ENCODE measurements at regions not wholly inside any gene's neighbourhood (a gene's known extent, or its start where the extent isn't known, plus 50 kb on each side); places are given as distances from the start of the nearest gene placed in this dataset.

GRCh38 chr2:129765326-129765677 lies 214.2 kb upstream of the RAB6C start:
- Histone ChIP-seq H3K4me1 (ENCODE audit: control insufficient read depth, low read length) (no peaks in the 10 kb centered on the region), H3K27ac (ENCODE audit: low read depth, low read length) (no peak overlapping the region), H3K9me3 (ENCODE audit: control insufficient read depth, insufficient read depth, low read length) (no peaks in the 10 kb centered on the region), H3F3A (ENCODE audit: control insufficient read depth, insufficient read depth) (no peaks in the 10 kb centered on the region), H3K27me3 (ENCODE audit: control insufficient read depth, low read length) (no peaks in the 10 kb centered on the region), H3K79me2 (ENCODE audit: control insufficient read depth, low read length) (no peaks in the 10 kb centered on the region), H3K36me3 (ENCODE audit: control insufficient read depth, low read length) (no peaks in the 10 kb centered on the region), H4K20me1 (ENCODE audit: control insufficient read depth, insufficient read depth, low read depth, low read length) (no peaks in the 10 kb centered on the region), H3K9me2 (replicated peaks; ENCODE audit: control insufficient read depth, low read length) (no peaks in the 10 kb centered on the region), H3K4me3 (ENCODE audit: low read length) (no peak overlapping the region), H3K4me2 (ENCODE audit: low read length) (no peak overlapping the region)
- TF ChIP-seq EZH2phosphoT487 (IDR thresholded peaks at IDR 0.05; ENCODE audit: borderline replicate concordance, low read length), result no peak
- TF ChIP-seq, protein P1, sequence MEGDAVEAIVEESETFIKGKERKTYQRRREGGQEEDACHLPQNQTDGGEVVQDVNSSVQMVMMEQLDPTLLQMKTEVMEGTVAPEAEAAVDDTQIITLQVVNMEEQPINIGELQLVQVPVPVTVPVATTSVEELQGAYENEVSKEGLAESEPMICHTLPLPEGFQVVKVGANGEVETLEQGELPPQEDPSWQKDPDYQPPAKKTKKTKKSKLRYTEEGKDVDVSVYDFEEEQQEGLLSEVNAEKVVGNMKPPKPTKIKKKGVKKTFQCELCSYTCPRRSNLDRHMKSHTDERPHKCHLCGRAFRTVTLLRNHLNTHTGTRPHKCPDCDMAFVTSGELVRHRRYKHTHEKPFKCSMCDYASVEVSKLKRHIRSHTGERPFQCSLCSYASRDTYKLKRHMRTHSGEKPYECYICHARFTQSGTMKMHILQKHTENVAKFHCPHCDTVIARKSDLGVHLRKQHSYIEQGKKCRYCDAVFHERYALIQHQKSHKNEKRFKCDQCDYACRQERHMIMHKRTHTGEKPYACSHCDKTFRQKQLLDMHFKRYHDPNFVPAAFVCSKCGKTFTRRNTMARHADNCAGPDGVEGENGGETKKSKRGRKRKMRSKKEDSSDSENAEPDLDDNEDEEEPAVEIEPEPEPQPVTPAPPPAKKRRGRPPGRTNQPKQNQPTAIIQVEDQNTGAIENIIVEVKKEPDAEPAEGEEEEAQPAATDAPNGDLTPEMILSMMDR (IDR thresholded peaks at IDR 0.05; ENCODE audit: low read depth, low read length, poor library complexity, severe bottlenecking), result no peak

- TF ChIP-seq, protein P1 (IDR thresholded peaks at IDR 0.05; ENCODE audit: low read depth, low read length, poor library complexity, severe bottlenecking), result no peak
- no peak for TF ChIP-seq EZH2phosphoT487 (IDR thresholded peaks at IDR 0.05; ENCODE audit: borderline replicate concordance, low read length)
- H3K4me2 ChIP-seq (ENCODE audit: low read length), result no peak overlapping the region
Observed at GRCh38 chr2:129765678-129766351, 213.7 kb upstream of the RAB6C start.

DNA sequence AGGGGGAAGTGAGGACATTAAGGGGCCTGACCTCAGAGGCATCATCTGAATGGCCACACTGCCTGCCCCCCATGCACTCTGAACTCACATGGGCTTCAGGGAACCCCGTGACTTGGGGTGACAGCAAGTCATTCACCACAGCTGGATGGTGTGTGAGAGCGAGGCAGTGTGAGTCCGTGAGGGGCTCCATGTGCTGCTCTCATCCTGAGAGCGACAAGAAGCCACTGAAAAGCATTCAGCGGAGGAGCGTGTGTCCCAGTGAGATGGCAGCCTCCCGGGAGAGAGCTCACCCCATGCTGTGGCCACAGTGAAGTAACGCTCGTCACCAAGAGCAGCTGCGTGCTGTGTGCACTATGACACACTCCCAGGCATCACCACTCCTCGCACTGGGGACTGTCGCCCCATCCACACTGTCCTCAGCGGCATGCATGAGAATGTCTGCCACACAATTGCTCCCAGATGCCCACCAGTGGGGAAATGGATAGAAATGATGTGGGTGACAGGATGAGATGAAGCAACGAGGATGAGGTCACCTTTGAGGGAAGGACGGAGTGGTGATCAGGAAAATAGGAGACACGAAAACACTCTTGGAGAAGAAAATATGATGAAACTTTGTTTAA lies 213.0 kb upstream of the RAB6C start:
- H4K20me1 ChIP-seq (ENCODE audit: control insufficient read depth, insufficient read depth, low read depth, low read length), result no peaks in the 10 kb centered on the region
- H3F3A ChIP-seq (ENCODE audit: control insufficient read depth, insufficient read depth), result no peaks in the 10 kb centered on the region
- no peaks in the 10 kb centered on the region for H3K4me1 ChIP-seq (ENCODE audit: control insufficient read depth, low read length)
- H3K9me2 ChIP-seq (replicated peaks; ENCODE audit: control insufficient read depth, low read length), result no peaks in the 10 kb centered on the region
- H3K36me3 ChIP-seq (ENCODE audit: control insufficient read depth, low read length), result no peaks in the 10 kb centered on the region
- H3K27ac ChIP-seq (ENCODE audit: low read depth, low read length), result no peak overlapping the region
- no peak overlapping the region for H3K4me3 ChIP-seq (ENCODE audit: low read length)
- H3K4me2 ChIP-seq (ENCODE audit: low read length), result no peak overlapping the region
- TF ChIP-seq EZH2phosphoT487 (IDR thresholded peaks at IDR 0.05; ENCODE audit: borderline replicate concordance, low read length), result no peak
- TF ChIP-seq, protein P1 (IDR thresholded peaks at IDR 0.05; ENCODE audit: low read depth, low read length, poor library complexity, severe bottlenecking), result no peak
- H3K27me3 ChIP-seq (ENCODE audit: control insufficient read depth, low read length), result no peaks in the 10 kb centered on the region
- no peaks in the 10 kb centered on the region for H3K79me2 ChIP-seq (ENCODE audit: control insufficient read depth, low read length)
- H3K9me3 ChIP-seq (ENCODE audit: control insufficient read depth, insufficient read depth, low read length), result no peaks in the 10 kb centered on the region

More at GRCh38 chr2:129765678-129766351, 213.7 kb upstream of the RAB6C start:
- Histone ChIP-seq H3K9me2 (replicated peaks; ENCODE audit: control insufficient read depth, low read length) (no peaks in the 10 kb centered on the region), H3F3A (ENCODE audit: control insufficient read depth, insufficient read depth) (no peaks in the 10 kb centered on the region), H3K79me2 (ENCODE audit: control insufficient read depth, low read length) (no peaks in the 10 kb centered on the region), H3K27ac (ENCODE audit: low read depth, low read length) (no peak overlapping the region), H3K4me1 (ENCODE audit: control insufficient read depth, low read length) (no peaks in the 10 kb centered on the region), H3K9me3 (ENCODE audit: control insufficient read depth, insufficient read depth, low read length) (no peaks in the 10 kb centered on the region), H3K27me3 (ENCODE audit: control insufficient read depth, low read length) (no peaks in the 10 kb centered on the region), H3K36me3 (ENCODE audit: control insufficient read depth, low read length) (no peaks in the 10 kb centered on the region), H4K20me1 (ENCODE audit: control insufficient read depth, insufficient read depth, low read depth, low read length) (no peaks in the 10 kb centered on the region), H3K4me3 (ENCODE audit: low read length) (no peak overlapping the region)

Measured in DOHH2 (cell line).